ENCODE measurements at regions not wholly inside any gene's neighbourhood (a gene's known extent, or its start where the extent isn't known, plus 50 kb on each side); places are given as distances from the start of the nearest gene placed in this dataset.
A peak's percentile ranks its signal among the peaks of the same experiment; 100 is the strongest.

GRCh38 chr7:68058014-68058413, 1061.4 kb downstream of the TYW1 start:
- H3K9me2 ChIP-seq (replicated peaks; ENCODE audit: low read length): no peaks in the 10 kb centered on the region
- H3K79me2 ChIP-seq (ENCODE audit: low read length): no peaks in the 10 kb centered on the region
- no peaks in the 10 kb centered on the region for H3K9me3 ChIP-seq (ENCODE audit: low read length)
- no peak overlapping the region for H3K4me2 ChIP-seq (ENCODE audit: low read length)
- ChIA-PET CTCF (interaction anchor here (0.6 kb wide), 1 partner anchor 1254 kb away, joined by 3 read pairs; no protein-coding TSS in a partner anchor), POLR2A (ENCODE audit: unreplicated experiment) (no interaction called here)
- no peaks in the 10 kb centered on the region for H3K4me1 ChIP-seq (ENCODE audit: insufficient read depth, low read length)
- no peak overlapping the region for H2AFZ ChIP-seq (ENCODE audit: low read length)
- no peak overlapping the region for H3K4me3 ChIP-seq (ENCODE audit: low read length)
- no peaks in the 10 kb centered on the region for H3K36me3 ChIP-seq (ENCODE audit: low read depth, low read length)
- intact Hi-C loops (cut with micrococcal nuclease): no loop called here
- H3K27me3 ChIP-seq (ENCODE audit: low read length): no peaks in the 10 kb centered on the region
- no peaks in the 10 kb centered on the region for H3F3A ChIP-seq (ENCODE audit: low read length, unreplicated experiment)
- ATAC-seq (no peak), DNase-seq (no peak)
- no TSS peak for BruUV-seq (replicated peaks)
- TF ChIP-seq CTCF (conservative IDR thresholded peaks at IDR 0.05; ENCODE audit: low read depth, low read length) (no peak), EZH2phosphoT487 (IDR thresholded peaks at IDR 0.05; ENCODE audit: borderline replicate concordance, low read length) (no peak), EZH2 (IDR thresholded peaks at IDR 0.05; ENCODE audit: low read length, unreplicated experiment) (no peak)
- H4K20me1 ChIP-seq (ENCODE audit: low read length): no peaks in the 10 kb centered on the region
- H3K9ac ChIP-seq (ENCODE audit: low read length): no peak overlapping the region
- no peak overlapping the region for H3K27ac ChIP-seq (ENCODE audit: low read length)

- H4K20me1 ChIP-seq (ENCODE audit: low read length): no peaks in the 10 kb centered on the region
- no peaks in the 10 kb centered on the region for H3K9me3 ChIP-seq (ENCODE audit: low read length)
- no peak overlapping the region for H3K4me3 ChIP-seq (ENCODE audit: low read length)
- ChIA-PET CTCF (no interaction called here), POLR2A (ENCODE audit: unreplicated experiment) (no interaction called here)
- BruUV-seq (replicated peaks): no TSS peak
- H3K27ac ChIP-seq (ENCODE audit: low read length): no peak overlapping the region
- TF ChIP-seq EZH2 (IDR thresholded peaks at IDR 0.05; ENCODE audit: low read length, unreplicated experiment) (no peak), CTCF (conservative IDR thresholded peaks at IDR 0.05; ENCODE audit: low read depth, low read length) (0 out of 2 replicates have a peak, but pooled peaks have one; percentile 25)
- H3K9ac ChIP-seq (ENCODE audit: low read length): no peak overlapping the region
- H3K4me1 ChIP-seq (ENCODE audit: insufficient read depth, low read length): no peaks in the 10 kb centered on the region
- intact Hi-C loops (cut with micrococcal nuclease): no loop called here
- H3K79me2 ChIP-seq (ENCODE audit: low read length): no peaks in the 10 kb centered on the region
- H3F3A ChIP-seq (ENCODE audit: low read length, unreplicated experiment): no peaks in the 10 kb centered on the region
- H3K36me3 ChIP-seq (ENCODE audit: low read depth, low read length): no peaks in the 10 kb centered on the region
- no peaks in the 10 kb centered on the region for H3K27me3 ChIP-seq (ENCODE audit: low read length)
- DNase-seq: no peak
- H3K4me2 ChIP-seq (ENCODE audit: low read length): no peak overlapping the region
- no peaks in the 10 kb centered on the region for H3K9me2 ChIP-seq (replicated peaks; ENCODE audit: low read length)
- H2AFZ ChIP-seq (ENCODE audit: low read length): no peak overlapping the region
- ATAC-seq: no peak
Measured at GRCh38 chr7:68063171-68063570, 1066.5 kb downstream of the TYW1 start.

GRCh38 chr7:68065581-68065980, 1068.9 kb downstream of the TYW1 start:
- no peak overlapping the region for H3K9ac ChIP-seq (ENCODE audit: low read length)
- no peaks in the 10 kb centered on the region for H3K9me2 ChIP-seq (replicated peaks; ENCODE audit: low read length)
- TF ChIP-seq EZH2phosphoT487 (IDR thresholded peaks at IDR 0.05; ENCODE audit: borderline replicate concordance, low read length): no peak
- TF ChIP-seq CTCF (conservative IDR thresholded peaks at IDR 0.05; ENCODE audit: low read depth, low read length): no peak
- no peak for TF ChIP-seq EZH2 (IDR thresholded peaks at IDR 0.05; ENCODE audit: low read length, unreplicated experiment)
- no peaks in the 10 kb centered on the region for H3K36me3 ChIP-seq (ENCODE audit: low read depth, low read length)
- H3K79me2 ChIP-seq (ENCODE audit: low read length): no peaks in the 10 kb centered on the region
- H3F3A ChIP-seq (ENCODE audit: low read length, unreplicated experiment): no peaks in the 10 kb centered on the region
- ChIA-PET POLR2A (ENCODE audit: unreplicated experiment) (no interaction called here), CTCF (no interaction called here)
- no peak overlapping the region for H3K4me3 ChIP-seq (ENCODE audit: low read length)
- ATAC-seq: no peak
- H3K27ac ChIP-seq (ENCODE audit: low read length): no peak overlapping the region
- no peaks in the 10 kb centered on the region for H3K4me1 ChIP-seq (ENCODE audit: insufficient read depth, low read length)
- no peaks in the 10 kb centered on the region for H3K27me3 ChIP-seq (ENCODE audit: low read length)
- no peak overlapping the region for H2AFZ ChIP-seq (ENCODE audit: low read length)
- intact Hi-C loops (cut with micrococcal nuclease): no loop called here
- no TSS peak for BruUV-seq (replicated peaks)
- no peaks in the 10 kb centered on the region for H4K20me1 ChIP-seq (ENCODE audit: low read length)
- H3K9me3 ChIP-seq (ENCODE audit: low read length): no peaks in the 10 kb centered on the region
- no peak overlapping the region for H3K4me2 ChIP-seq (ENCODE audit: low read length)
- no peak for DNase-seq
